H9 (cell line): ENCODE measurements at regions not wholly inside any gene's neighbourhood (a gene's known extent, or its start where the extent isn't known, plus 50 kb on each side); places are given as distances from the start of the nearest gene placed in this dataset.

Experiments used
- DNase-seq: peaks from one replicate; pipeline ENCODE4 v3.0.0-alpha.2; 2017
- H2AFZ ChIP-seq: one replicate; pipeline ENCODE4 v1.6.1; 2013; ENCODE audit warnings: mild to moderate bottlenecking, low read length, control low read depth, moderate library complexity
- H2AK5ac ChIP-seq: 2 replicates; pipeline ENCODE4 v1.6.1; 2013; ENCODE audit warnings: low read length, control low read depth, mixed read lengths; ENCODE audit not compliant: insufficient read length
- H2BK120ac ChIP-seq: one replicate; pipeline ENCODE4 v1.6.1; 2013; ENCODE audit warnings: low read depth, mild to moderate bottlenecking, low read length, control low read depth, inconsistent platforms; ENCODE audit not compliant: poor library complexity, severe bottlenecking
- H2BK12ac ChIP-seq: 2 replicates; pipeline ENCODE4 v1.6.1; 2013; ENCODE audit warnings: low read length, control low read depth, mixed read lengths, low read depth; ENCODE audit not compliant: insufficient read length
- H2BK15ac ChIP-seq: 2 replicates; pipeline ENCODE4 v1.6.1; 2013; ENCODE audit warnings: low read depth, low read length, control low read depth
- H2BK20ac ChIP-seq: one replicate; pipeline ENCODE4 v1.6.1; 2013; ENCODE audit warnings: low read depth, mild to moderate bottlenecking, low read length, control low read depth, inconsistent platforms; ENCODE audit not compliant: poor library complexity, severe bottlenecking
- H2BK5ac ChIP-seq: 2 replicates; pipeline ENCODE4 v1.6.1; 2013; ENCODE audit warnings: low read length, control low read depth, mixed read lengths; ENCODE audit not compliant: insufficient read length
- H3K14ac ChIP-seq: 2 replicates; pipeline ENCODE4 v1.6.1; 2013; ENCODE audit warnings: low read length, control low read depth; ENCODE audit not compliant: insufficient read depth
- H3K18ac ChIP-seq: 2 replicates; pipeline ENCODE4 v1.6.1; 2013; ENCODE audit warnings: low read depth, mild to moderate bottlenecking, mixed read lengths, low read length, control low read depth; ENCODE audit not compliant: insufficient read length
- H3K23ac ChIP-seq: 2 replicates; pipeline ENCODE4 v1.6.1; 2013; ENCODE audit warnings: low read length, control low read depth, mixed read lengths, low read depth; ENCODE audit not compliant: insufficient read length
- H3K23me2 ChIP-seq: 2 replicates; pipeline ENCODE4 v1.6.1; 2013; ENCODE audit warnings: low read depth, mild to moderate bottlenecking, mixed read lengths, low read length, control low read depth; ENCODE audit not compliant: insufficient read length, poor library complexity, severe bottlenecking
- H3K27ac ChIP-seq: 2 replicates; pipeline ENCODE4 v1.5.1; 2013; ENCODE audit warnings: low read length, control low read depth, mixed read lengths, low read depth; ENCODE audit not compliant: insufficient read length
- H3K27me3 ChIP-seq: 2 replicates; pipeline ENCODE4 v1.6.1; 2013; ENCODE audit warnings: low read length, control low read depth, inconsistent platforms; ENCODE audit not compliant: insufficient read depth
- H3K4ac ChIP-seq: 2 replicates; pipeline ENCODE4 v1.6.1; 2013; ENCODE audit warnings: low read depth, mild to moderate bottlenecking, control low read depth, inconsistent platforms, low read length, moderate library complexity
- H3K4me1 ChIP-seq: 2 replicates; pipeline ENCODE4 v1.6.1; 2013; ENCODE audit warnings: low read length, control low read depth, inconsistent platforms; ENCODE audit not compliant: insufficient read depth
- H3K4me2 ChIP-seq: 2 replicates; pipeline ENCODE4 v1.6.1; 2013; ENCODE audit warnings: low read length, control low read depth, mixed read lengths; ENCODE audit not compliant: insufficient read length, insufficient read depth
- H3K56ac ChIP-seq: 2 replicates; pipeline ENCODE4 v1.6.1; 2013; ENCODE audit warnings: low read depth, mild to moderate bottlenecking, mixed read lengths, low read length, control low read depth; ENCODE audit not compliant: insufficient read length
- H3K79me1 ChIP-seq: 2 replicates; pipeline ENCODE4 v1.6.1; 2013; ENCODE audit warnings: low read depth, mild to moderate bottlenecking, moderate library complexity, low read length, control low read depth, inconsistent platforms; ENCODE audit not compliant: insufficient read depth, poor library complexity, severe bottlenecking
- H3K79me2 ChIP-seq: 2 replicates; pipeline ENCODE4 v1.6.1; 2013; ENCODE audit warnings: low read length, control low read depth, inconsistent platforms; ENCODE audit not compliant: insufficient read depth
- H3K9ac ChIP-seq: 2 replicates; pipeline ENCODE4 v1.6.1; 2013; ENCODE audit warnings: low read length, control low read depth, mixed read lengths; ENCODE audit not compliant: insufficient read length; ENCODE audit errors: extremely low read depth
- H3K9me3 ChIP-seq: one replicate; pipeline ENCODE4 v1.6.1; 2013; ENCODE audit warnings: low read depth, low read length, inconsistent platforms; ENCODE audit not compliant: control insufficient read depth
- H3T11ph ChIP-seq: one replicate; pipeline ENCODE4 v1.6.1; 2013; ENCODE audit warnings: mild to moderate bottlenecking, low read length, control low read depth, inconsistent platforms
- H4K20me1 ChIP-seq: one replicate; pipeline ENCODE4 v1.6.1; 2013; ENCODE audit not compliant: control insufficient read depth, insufficient read length, insufficient read depth
- H4K5ac ChIP-seq: 2 replicates; pipeline ENCODE4 v1.6.1; 2013; ENCODE audit warnings: low read depth, mild to moderate bottlenecking, mixed read lengths, low read length, control low read depth; ENCODE audit not compliant: insufficient read length
- H4K8ac ChIP-seq: replicated peaks from 2 replicates; pipeline ENCODE4 v1.6.1; 2013; ENCODE audit warnings: low read length, control low read depth, mixed read lengths, low read depth; ENCODE audit not compliant: insufficient read length
- H4K91ac ChIP-seq: 2 replicates; pipeline ENCODE4 v1.6.1; 2013; ENCODE audit warnings: low read depth, mild to moderate bottlenecking, moderate library complexity, mixed read lengths, low read length, control low read depth; ENCODE audit not compliant: insufficient read length
- H3K27ac Mint-ChIP-seq, 3 experiments: 2 replicates in 2 of 3; 3 replicates in 1 of 3; pipeline ENCODE4 v1.8.0; 2020 to 2021; ENCODE audit warnings: mixed read lengths in 3 of 3, mild to moderate bottlenecking in 1 of 3, moderate library complexity in 1 of 3
- H3K27me3 Mint-ChIP-seq: 2 replicates; pipeline ENCODE4 v1.8.0; 2021; ENCODE audit warnings: low read depth, mild to moderate bottlenecking, moderate library complexity, mixed read lengths
- H3K36me3 Mint-ChIP-seq, 3 experiments: 2 replicates in 2 of 3; 3 replicates in 1 of 3; pipeline ENCODE4 v1.8.0; 2020 to 2021; ENCODE audit warnings: low read depth in 3 of 3, mixed read lengths in 3 of 3; ENCODE audit not compliant: insufficient read depth in 1 of 3
- H3K4me1 Mint-ChIP-seq, 2 experiments: 2 replicates each; pipeline ENCODE4 v1.8.0; 2020; ENCODE audit warnings: mixed read lengths in 2 of 2
- H3K4me3 Mint-ChIP-seq, 2 experiments: 2 replicates in 1 of 2; 3 replicates in 1 of 2; pipeline ENCODE4 v1.8.0; 2020 to 2021; ENCODE audit warnings: mild to moderate bottlenecking in 2 of 2, mixed read lengths in 2 of 2, moderate library complexity in 1 of 2
- H3K9me3 Mint-ChIP-seq, 2 experiments: 2 replicates in 1 of 2; 3 replicates in 1 of 2; pipeline ENCODE4 v1.8.0; 2020; ENCODE audit warnings: mild to moderate bottlenecking in 2 of 2, mixed read lengths in 2 of 2, moderate library complexity in 1 of 2
- CTCF ChIP-seq: fragments of 200-600 bp; sonication (generic); conservative IDR thresholded peaks from 3 replicates; pipeline ENCODE4 v1.8.0; 2021; ENCODE audit warnings: antibody characterized with exemption, mild to moderate bottlenecking

- no peaks in the 10 kb centered on the region for H3K9me3 ChIP-seq
- H3K27me3 ChIP-seq = no peaks in the 10 kb centered on the region
- no peak overlapping the region for H2AK5ac ChIP-seq
- H3K79me1 ChIP-seq = no peaks in the 10 kb centered on the region
- H2BK12ac ChIP-seq = no peak overlapping the region
- H2BK15ac ChIP-seq = no peak overlapping the region
- H3K27ac ChIP-seq = no peak overlapping the region
- H3K79me2 ChIP-seq = no peaks in the 10 kb centered on the region
- H2AFZ ChIP-seq = no peak overlapping the region
- no peaks in the 10 kb centered on the region for H3K4me1 ChIP-seq
- no peak overlapping the region for H2BK120ac ChIP-seq
- no peak overlapping the region for H3K18ac ChIP-seq
- Mint-ChIP-seq H3K4me1 (no peaks in the 10 kb centered on the region), H3K27me3 (peaks cover 33% of the 10 kb centered on the region), H3K9me3 (no peaks in the 10 kb centered on the region), H3K4me3 (no peak overlapping the region), H3K36me3 (no peaks in the 10 kb centered on the region), H3K27ac (peak overlapping the region in 1 of 3 experiments; percentile 17; a peak in 1 of 7 replicates)
- no peak overlapping the region for H4K91ac ChIP-seq
- no peak overlapping the region for H3K4ac ChIP-seq
- H2BK20ac ChIP-seq = no peak overlapping the region
- H3K23me2 ChIP-seq = no peaks in the 10 kb centered on the region
- no peak overlapping the region for H3K9ac ChIP-seq
- no peak overlapping the region for H3K56ac ChIP-seq
- H2BK5ac ChIP-seq = no peak overlapping the region
- no peak overlapping the region for H3T11ph ChIP-seq
- no peak overlapping the region for H4K8ac ChIP-seq
- no peak for TF ChIP-seq CTCF
- no peak overlapping the region for H4K5ac ChIP-seq
- no peak overlapping the region for H3K14ac ChIP-seq
- no peak overlapping the region for H3K4me2 ChIP-seq
- no peaks in the 10 kb centered on the region for H4K20me1 ChIP-seq
- no peak for DNase-seq
- H3K23ac ChIP-seq = no peak overlapping the region
Observed at GRCh38 chr17:45693792-45694191, 90.3 kb upstream of the CRHR1 start.
